Globus pallidus (tissue), 1 donor: ENCODE measurements at regions not wholly inside any gene's neighbourhood (a gene's known extent, or its start where the extent isn't known, plus 50 kb on each side); places are given as distances from the start of the nearest gene placed in this dataset.

Source experiments
- DNase-seq: peaks from one replicate; pipeline ENCODE4 v3.0.0-alpha.2; 2015; ENCODE audit warnings: low spot score

GRCh38 chr15:61633951-61634350 is 404.8 kb upstream of the RORA start:
- DNase-seq, result no peak

- no peak for DNase-seq
Measured at GRCh38 chr15:61629269-61629668, 400.2 kb upstream of the RORA start.

GRCh38 chr15:61624950-61625349 is 395.8 kb upstream of the RORA start:
- no peak for DNase-seq

GRCh38 chr15:61623746-61624145 is 394.6 kb upstream of the RORA start:
- no peak for DNase-seq

GRCh38 chr15:61621865-61622264 is 392.8 kb upstream of the RORA start:
- no peak for DNase-seq

GRCh38 chr15:61621146-61621545 is 392.0 kb upstream of the RORA start:
- no peak for DNase-seq

- no peak for DNase-seq
Measured at GRCh38 chr15:61620151-61620550, 391.0 kb upstream of the RORA start.

GRCh38 chr15:61613729-61614128 is 384.6 kb upstream of the RORA start:
- no peak for DNase-seq

GRCh38 chr15:61613138-61613537 is 384.0 kb upstream of the RORA start:
- no peak for DNase-seq

- no peak for DNase-seq
Measured at GRCh38 chr15:61612111-61612510, 383.0 kb upstream of the RORA start.

GRCh38 chr15:61605343-61605742 is 376.2 kb upstream of the RORA start:
- DNase-seq, result no peak

- DNase-seq, result peak; percentile 0
Measured at GRCh38 chr15:61598655-61599054, 369.6 kb upstream of the RORA start.

GRCh38 chr15:61584410-61584809 is 355.3 kb upstream of the RORA start:
- DNase-seq, result no peak

GRCh38 chr15:61582092-61582491 is 353.0 kb upstream of the RORA start:
- DNase-seq, result no peak

GRCh38 chr15:61575597-61575996 is 346.5 kb upstream of the RORA start:
- no peak for DNase-seq

- DNase-seq, result no peak
Measured at GRCh38 chr15:61571026-61571425, 341.9 kb upstream of the RORA start.

- DNase-seq, result no peak
Measured at GRCh38 chr15:61564785-61565184, 335.7 kb upstream of the RORA start.

GRCh38 chr15:61558172-61559136 is 329.4 kb upstream of the RORA start:
- DNase-seq, result no peak

- DNase-seq, result no peak
Measured at GRCh38 chr15:61556037-61556648, 327.0 kb upstream of the RORA start.

GRCh38 chr15:61549727-61550126 is 320.6 kb upstream of the RORA start:
- no peak for DNase-seq

- no peak for DNase-seq
Measured at GRCh38 chr15:61545763-61546162, 316.7 kb upstream of the RORA start.

- DNase-seq, result no peak
Measured at GRCh38 chr15:61541516-61541915, 312.4 kb upstream of the RORA start.

GRCh38 chr15:61537337-61537736 is 308.2 kb upstream of the RORA start:
- no peak for DNase-seq
